NCI-H2196 treated with DMSO at 0.1 percent for 48 hours (cell line): ENCODE measurements at regions not wholly inside any gene's neighbourhood (a gene's known extent, or its start where the extent isn't known, plus 50 kb on each side); places are given as distances from the start of the nearest gene placed in this dataset.

Experiments
- DNase-seq: peaks from one replicate; lab custom pipeline; 2025; ENCODE audit not compliant: unreplicated experiment; lab: John Stamatoyannopoulos, UW

DNA sequence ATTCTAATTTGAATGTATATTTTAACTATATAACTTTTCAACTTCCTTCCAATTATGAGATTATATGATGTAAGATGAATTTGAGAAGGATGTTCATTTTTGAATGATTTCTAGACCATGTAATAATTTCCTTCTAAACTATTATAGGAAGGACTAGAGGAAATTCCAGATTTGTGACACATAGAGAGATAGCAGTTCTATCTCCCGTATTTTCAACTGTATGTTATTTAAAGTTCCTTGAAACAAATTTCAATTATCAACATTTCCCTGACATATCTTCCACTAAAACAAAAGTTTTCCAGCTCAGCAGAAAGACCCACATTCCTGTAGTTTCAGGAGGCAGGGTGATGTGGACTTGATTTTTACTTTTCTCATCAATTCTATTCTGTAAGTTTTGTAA is 396.7 kb upstream of the C1orf87 start:
- DNase-seq, result no peak

- DNase-seq, result no peak
These were observed 390.2 kb upstream of the C1orf87 start for GRCh38 chr1:60463786-60464185.

DNA sequence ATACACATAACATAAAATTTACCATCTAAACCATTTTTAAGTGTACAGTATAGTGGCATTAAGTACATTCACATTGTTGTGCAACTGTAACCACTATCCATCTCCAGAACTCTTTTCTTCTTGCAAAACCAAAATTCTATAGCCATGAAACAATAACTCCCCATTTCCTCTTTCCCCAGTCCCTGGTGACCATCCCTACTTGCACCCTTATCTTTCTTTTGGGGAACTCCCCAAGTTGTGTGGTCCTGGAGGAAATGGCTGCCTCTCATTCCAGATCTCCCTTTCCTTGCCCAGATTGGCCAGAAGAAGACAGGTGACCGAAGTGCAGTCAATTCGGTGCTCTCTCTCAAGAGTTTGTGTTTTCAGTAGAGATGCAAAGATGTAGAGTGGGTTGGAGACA is 389.6 kb upstream of the C1orf87 start:
- DNase-seq, result no peak

DNA sequence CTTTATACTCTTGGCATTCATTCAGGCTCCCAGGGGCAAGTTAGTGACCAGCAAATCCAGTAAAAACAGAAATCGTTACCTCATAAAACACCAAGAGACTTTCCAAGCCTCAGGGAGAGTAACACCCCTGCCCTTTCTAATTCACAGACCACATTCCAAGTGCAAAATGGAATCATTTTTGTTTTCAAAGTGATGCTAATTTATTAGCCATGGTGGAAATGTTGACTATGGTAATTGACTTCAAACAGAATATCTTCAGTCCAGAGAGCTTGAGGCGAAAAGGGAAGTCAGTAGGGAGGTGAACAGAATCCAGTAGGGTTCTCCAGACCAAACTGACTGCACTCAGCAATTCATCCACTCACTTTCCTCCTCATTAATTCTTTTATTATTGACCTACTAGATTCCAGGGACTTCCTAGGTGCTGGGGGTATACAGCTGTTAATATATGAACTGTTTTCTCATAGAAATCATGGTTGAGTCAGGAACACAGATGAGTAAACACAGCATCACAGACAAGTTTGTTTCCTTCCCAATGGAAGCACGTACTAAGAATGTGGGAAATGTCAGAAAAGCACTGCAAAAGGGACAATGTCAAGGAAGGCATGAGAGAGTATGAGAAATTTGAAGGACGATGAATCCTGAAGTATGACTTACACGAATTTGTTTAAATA is 388.5 kb upstream of the C1orf87 start:
- no peak for DNase-seq

DNA sequence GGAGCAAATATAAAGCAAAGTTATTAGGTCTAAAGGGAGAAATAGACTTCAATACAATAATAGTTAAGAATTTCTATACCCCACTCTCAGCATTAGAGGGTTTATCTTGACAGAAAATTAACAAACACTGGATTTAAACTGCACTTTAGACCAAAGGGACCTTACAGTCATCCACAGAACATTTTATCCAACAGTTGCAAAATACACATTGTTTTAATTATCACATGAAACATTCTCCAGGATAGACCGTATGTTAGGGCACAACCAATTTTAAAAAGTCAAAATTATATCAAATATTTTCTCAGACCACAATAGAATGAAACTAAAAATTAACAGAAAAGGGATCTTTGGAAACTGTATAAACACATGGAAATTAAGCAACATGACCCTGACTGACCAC is 384.5 kb upstream of the C1orf87 start:
- no peak for DNase-seq

- no peak for DNase-seq
These were observed 376.3 kb upstream of the C1orf87 start for GRCh38 chr1:60449876-60450275.

- no peak for DNase-seq
These were observed 375.3 kb upstream of the C1orf87 start for GRCh38 chr1:60448850-60449249.

DNA sequence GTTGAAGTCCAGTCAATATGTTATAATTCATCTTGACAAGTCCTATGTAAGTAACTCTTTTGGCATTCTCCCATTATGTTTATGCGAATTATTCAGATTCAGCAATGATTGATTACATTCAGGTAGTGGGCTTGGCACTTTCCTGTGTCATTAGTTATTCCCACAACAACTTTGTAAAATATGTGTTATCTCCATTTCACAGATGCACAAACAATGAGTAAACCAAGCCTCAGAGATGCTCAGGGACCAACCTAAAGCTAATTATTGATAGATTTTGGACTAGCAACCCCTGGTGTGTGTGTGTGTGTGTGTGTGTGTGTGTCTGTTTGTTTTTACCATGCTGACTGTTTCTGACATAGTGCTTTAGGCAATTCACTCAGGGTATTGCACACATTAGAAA is 371.1 kb upstream of the C1orf87 start:
- no peak for DNase-seq

DNA sequence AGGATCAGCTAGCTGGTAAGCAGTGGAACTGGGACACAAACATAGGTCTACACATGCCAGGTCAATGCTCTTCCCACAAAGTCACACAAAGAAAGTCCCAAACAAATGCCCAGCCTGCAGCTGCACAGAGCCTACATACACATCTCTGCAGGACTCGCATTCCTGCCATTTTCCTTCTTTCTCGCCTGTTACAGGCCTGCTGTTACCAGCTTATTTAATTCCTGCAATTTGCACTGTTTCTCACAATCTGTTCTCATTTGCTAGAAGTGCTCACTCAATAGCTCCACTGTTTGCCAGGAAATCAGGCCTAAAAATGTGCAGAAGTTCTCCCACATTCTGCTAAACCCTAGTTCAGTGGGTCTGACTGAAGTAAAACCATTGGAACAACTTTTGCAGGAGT is 362.6 kb upstream of the C1orf87 start:
- DNase-seq, result no peak

GRCh38 chr1:60431593-60431992 is 358.0 kb upstream of the C1orf87 start:
- DNase-seq, result no peak

DNA sequence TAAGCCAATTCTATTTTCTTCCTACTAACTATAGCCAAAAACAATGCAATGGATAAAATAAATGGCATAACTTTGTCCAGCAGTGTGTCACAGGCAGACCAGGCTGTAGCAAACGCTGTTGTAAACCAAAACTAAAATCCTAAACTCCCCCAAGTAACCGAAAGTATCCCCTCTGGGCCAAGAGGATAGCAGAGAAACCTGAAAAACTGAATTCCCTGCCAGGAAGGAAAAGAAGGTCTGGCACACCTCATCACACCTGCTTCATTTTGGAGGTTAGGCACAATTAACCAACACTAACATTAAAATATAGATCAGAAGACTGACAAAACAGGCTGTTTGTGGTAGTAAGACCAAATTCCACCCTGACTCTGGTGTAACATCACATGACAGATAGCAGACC is 356.8 kb upstream of the C1orf87 start:
- no peak for DNase-seq

DNA sequence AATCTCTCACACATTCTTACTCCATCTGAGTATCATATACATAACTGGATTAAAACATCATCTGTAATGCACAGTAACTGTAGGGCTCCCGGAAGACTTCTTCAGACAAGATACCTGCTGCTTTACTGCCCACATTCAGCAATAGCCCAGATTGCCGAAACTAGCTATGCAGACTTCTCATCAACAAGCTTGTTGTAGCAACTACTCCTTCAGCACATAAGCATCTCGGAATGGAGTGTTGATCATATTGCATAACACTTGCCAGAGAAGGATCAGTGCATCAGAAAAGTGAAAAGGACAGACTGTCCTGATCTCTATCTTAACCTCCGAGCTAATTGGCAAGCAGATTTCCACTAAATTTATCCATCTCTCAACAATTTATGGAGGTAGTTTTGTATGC is 354.6 kb upstream of the C1orf87 start:
- no peak for DNase-seq

DNA sequence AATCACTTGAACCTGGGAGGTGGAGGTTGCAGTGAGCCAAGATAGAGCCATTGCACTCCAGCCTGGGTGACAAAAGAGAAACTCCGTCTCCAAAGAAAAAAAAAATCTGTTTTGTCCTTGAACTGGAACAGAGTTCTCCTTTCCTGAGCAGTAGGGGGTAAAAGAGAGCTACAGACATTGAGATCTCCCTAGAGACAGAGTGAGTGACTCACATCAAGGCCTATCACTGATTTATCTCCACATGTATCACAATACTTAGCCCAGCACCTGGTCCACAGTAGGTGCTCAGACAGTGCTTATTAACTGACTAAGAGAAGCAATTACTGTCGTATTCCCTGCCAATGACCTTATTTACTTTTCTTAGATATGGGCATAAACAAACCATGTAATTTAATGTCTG is 354.1 kb upstream of the C1orf87 start:
- DNase-seq, result no peak

DNA sequence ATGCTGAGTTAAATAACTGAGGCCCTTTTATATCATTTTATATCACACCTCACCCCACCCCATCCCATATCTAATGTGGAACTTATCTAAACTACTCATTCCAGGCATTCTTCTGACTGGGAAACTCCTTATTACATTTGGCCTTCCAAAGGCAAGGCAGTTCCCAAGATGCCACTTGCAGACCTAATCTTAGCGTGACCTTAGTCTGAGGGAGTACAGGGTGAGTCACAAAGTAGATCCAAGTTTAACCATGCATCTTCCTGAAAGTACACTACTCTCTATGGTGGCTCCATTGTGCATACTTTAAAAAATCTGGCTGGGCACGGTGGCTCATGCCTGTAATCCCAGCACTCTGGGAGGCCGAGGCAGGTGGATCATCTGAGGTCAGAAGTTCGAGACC is 353.6 kb upstream of the C1orf87 start:
- DNase-seq, result no peak

DNA sequence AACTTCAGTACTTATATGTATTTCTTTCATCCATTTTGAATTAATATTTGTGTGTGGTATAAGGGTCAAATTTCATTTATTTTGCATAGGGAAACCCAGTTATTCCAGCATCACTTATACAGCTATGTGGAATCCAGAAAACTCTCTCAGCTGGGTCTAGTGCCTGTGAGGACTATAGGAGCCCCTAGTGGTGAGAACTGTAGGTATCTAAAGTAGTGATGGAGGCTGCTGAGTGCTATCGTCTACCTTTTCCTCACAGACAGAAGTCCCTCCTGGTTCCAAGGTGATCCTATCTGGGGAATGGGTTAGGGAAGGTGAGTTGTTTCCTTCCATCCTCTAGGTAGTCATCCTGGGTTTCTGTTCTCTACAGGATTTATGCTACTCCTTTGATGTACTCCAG is 352.0 kb upstream of the C1orf87 start:
- DNase-seq, result no peak

GRCh38 chr1:60423146-60423780 is 349.7 kb upstream of the C1orf87 start:
- no peak for DNase-seq

GRCh38 chr1:60421965-60422364 is 348.4 kb upstream of the C1orf87 start:
- no peak for DNase-seq

GRCh38 chr1:60419023-60419422 is 345.5 kb upstream of the C1orf87 start:
- DNase-seq, result no peak

- DNase-seq, result no peak
These were observed 342.1 kb upstream of the C1orf87 start for GRCh38 chr1:60415696-60416095.

- DNase-seq, result no peak
These were observed 339.5 kb upstream of the C1orf87 start for GRCh38 chr1:60413091-60413490.

- no peak for DNase-seq
These were observed 338.0 kb upstream of the C1orf87 start for GRCh38 chr1:60411591-60411990.

- DNase-seq, result no peak
These were observed 329.2 kb upstream of the C1orf87 start for GRCh38 chr1:60402816-60403215.

GRCh38 chr1:60402216-60402615 is 328.6 kb upstream of the C1orf87 start:
- no peak for DNase-seq
